Kidney (tissue), 13 donors: ENCODE measurements at regions not wholly inside any gene's neighbourhood (a gene's known extent, or its start where the extent isn't known, plus 50 kb on each side); places are given as distances from the start of the nearest gene placed in this dataset.
"Not testable (repeated sequence)": the region's sequence is repeated elsewhere in the genome, so short reads cannot be mapped to it uniquely, and the experiment has no call there.

Experiments
- DNase-seq, 5 donors: peaks; one replicate each; pipeline ENCODE4 v3.0.0-alpha.2; 2013 to 2020
- FAIRE-seq: peaks from 2 replicates; lab custom pipeline; 2012; peaks lifted over from hg19 to GRCh38; lab: Jason Lieb, UNC
- H3K27ac ChIP-seq, 2 donors: one replicate each; pipeline ENCODE4 v1.7.0; 2013; ENCODE audit warnings: low read depth in 2 of 2, low read length in 2 of 2, inconsistent platforms in 1 of 2
- H3K27me3 ChIP-seq: one replicate; pipeline ENCODE4 v1.7.1; 2013; ENCODE audit warnings: low read length, inconsistent platforms; ENCODE audit not compliant: control insufficient read depth, insufficient read depth
- H3K36me3 ChIP-seq, 3 donors: one replicate each; pipeline versions ENCODE4 v1.7.0 to v1.7.1; 2013; ENCODE audit warnings: low read length in 3 of 3, control low read depth in 1 of 3, inconsistent platforms in 1 of 3; ENCODE audit not compliant: insufficient read depth in 3 of 3, control insufficient read depth in 2 of 3
- H3K4me1 ChIP-seq, 3 donors: one replicate each; pipeline versions ENCODE4 v1.7.0 to v1.7.1; 2013; ENCODE audit warnings: low read length in 3 of 3, inconsistent platforms in 1 of 3, low read depth in 1 of 3; ENCODE audit not compliant: control insufficient read depth in 2 of 3, insufficient read depth in 2 of 3
- H3K4me3 ChIP-seq, 3 donors: one replicate each; pipeline versions ENCODE4 v1.7.0 to v1.8.1; 2013; ENCODE audit warnings: low read length in 3 of 3, control low read depth in 1 of 3, inconsistent platforms in 1 of 3
- H3K9ac ChIP-seq, 3 donors: one replicate each; pipeline versions ENCODE4 v1.7.0 to v1.7.1; 2013; ENCODE audit warnings: low read length in 3 of 3, control low read depth in 1 of 3, inconsistent platforms in 1 of 3
- H3K9me3 ChIP-seq, 3 donors: one replicate each; pipeline versions ENCODE4 v1.7.0 to v1.7.1; 2013; ENCODE audit warnings: low read length in 3 of 3, control low read depth in 1 of 3, inconsistent platforms in 1 of 3; ENCODE audit not compliant: control insufficient read depth in 2 of 3, insufficient read depth in 1 of 3
- CTCF ChIP-seq: IDR thresholded peaks from 3 replicates; pipeline ENCODE4 v1.5.1; 2012; ENCODE audit warnings: mild to moderate bottlenecking, moderate library complexity, borderline replicate concordance; ENCODE audit not compliant: insufficient read depth; ENCODE audit errors: extremely low read depth
- intact Hi-C: fragments of 100-400 bp; cut with DNase I; formaldehyde crosslinking; loops from one replicate; pipeline ENCODE4 v1.11.1; 2022
- donor health status: control.
- donor health status: control.
- donor health status: control.
- donor health status: control.
- donor health status: control.
- donor health status: DM: yes; HTN: yes; CAD: no.
- donor health status: Normal renal cell carcinoma (clear cell type).

DNA sequence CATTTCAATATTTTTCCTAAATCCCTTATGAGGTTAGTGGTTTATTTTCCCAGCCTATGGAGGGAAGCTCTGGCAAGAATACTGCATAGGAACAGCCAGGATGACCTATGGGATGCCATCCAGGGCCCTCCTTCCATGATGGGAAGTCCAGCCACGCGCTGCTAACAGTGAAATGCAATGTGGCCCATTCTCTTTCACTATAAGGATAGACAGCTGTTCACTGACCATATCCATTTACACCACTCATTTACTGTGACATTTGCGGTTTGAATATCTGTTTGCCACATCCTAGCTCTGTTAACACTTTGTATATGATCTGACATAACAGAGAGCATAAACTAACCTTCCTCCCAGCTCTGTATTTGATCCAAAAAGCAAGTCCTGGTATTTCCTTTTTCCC is 471.7 kb downstream of the CBLN4 start:
- Histone ChIP-seq H3K27me3 (no peaks in the 10 kb centered on the region), H3K9me3 (no peaks in the 10 kb centered on the region), H3K4me1 (no peaks in the 10 kb centered on the region), H3K27ac (no peak overlapping the region), H3K36me3 (no peaks in the 10 kb centered on the region), H3K9ac (no peak overlapping the region), H3K4me3 (no peak overlapping the region)
- TF ChIP-seq CTCF, result no peak
- intact Hi-C loops, result no loop called here
- DNase-seq (no peak), FAIRE-seq (no peak)

DNA sequence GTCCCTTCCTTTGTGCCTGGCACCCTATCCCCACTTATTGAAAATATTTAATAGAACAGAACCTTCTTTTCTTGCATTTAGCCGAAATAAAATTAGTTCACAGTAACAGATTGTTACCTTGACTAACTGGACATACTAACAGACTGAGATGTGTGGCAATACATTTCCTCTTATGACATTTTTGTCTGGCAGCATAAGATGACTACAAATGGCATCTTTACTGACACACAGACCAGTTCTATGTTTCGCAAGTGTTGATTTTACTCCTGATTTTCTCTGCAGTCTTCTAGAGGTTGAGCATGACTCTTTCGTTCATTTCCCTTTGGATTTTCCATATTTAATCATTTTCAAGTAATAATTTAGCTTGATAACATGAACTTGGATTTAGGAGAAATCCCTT is 474.6 kb downstream of the CBLN4 start:
- Histone ChIP-seq H3K27ac (no peak overlapping the region), H3K4me3 (no peak overlapping the region), H3K36me3 (no peaks in the 10 kb centered on the region), H3K9ac (no peak overlapping the region), H3K27me3 (no peaks in the 10 kb centered on the region), H3K4me1 (no peaks in the 10 kb centered on the region), H3K9me3 (no peaks in the 10 kb centered on the region)
- FAIRE-seq (no peak), DNase-seq (no peak)
- intact Hi-C loops, result no loop called here
- no peak for TF ChIP-seq CTCF

DNA sequence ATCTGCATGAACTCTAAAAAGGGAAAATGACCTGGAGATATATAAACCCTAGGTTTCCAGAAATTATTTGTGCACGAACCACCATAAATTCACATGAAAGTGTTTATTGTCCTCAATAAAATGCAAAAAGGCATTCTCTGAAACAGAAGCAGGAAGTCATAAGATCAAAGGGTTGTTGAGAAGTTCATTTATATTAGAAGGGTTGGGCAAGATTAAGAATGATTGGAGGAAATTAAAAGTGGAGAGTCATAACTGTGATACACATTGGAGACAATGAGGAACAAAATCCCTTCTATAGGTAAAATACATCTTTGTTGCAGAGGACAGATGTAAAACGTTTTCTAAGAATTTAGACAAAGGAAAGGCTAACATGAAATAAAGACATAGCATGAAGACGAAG is 476.8 kb downstream of the CBLN4 start:
- peak in 1 of 5 donors; percentile 13 for DNase-seq
- no peaks in the 10 kb centered on the region for H3K36me3 ChIP-seq
- FAIRE-seq, result no peak
- intact Hi-C loops, result no loop called here
- H3K27me3 ChIP-seq, result no peaks in the 10 kb centered on the region
- H3K4me1 ChIP-seq, result no peaks in the 10 kb centered on the region
- TF ChIP-seq CTCF, result no peak
- no peaks in the 10 kb centered on the region for H3K9me3 ChIP-seq
- no peak overlapping the region for H3K27ac ChIP-seq
- no peak overlapping the region for H3K9ac ChIP-seq
- H3K4me3 ChIP-seq, result no peak overlapping the region

GRCh38 chr20:55522296-55522815 is 483.0 kb downstream of the CBLN4 start:
- no peak for DNase-seq
- Histone ChIP-seq H3K9me3 (peaks cover 0 to 7% (median 0%) of the 10 kb centered on the region in 3 donors), H3K4me1 (no peaks in the 10 kb centered on the region), H3K9ac (no peak overlapping the region), H3K27me3 (no peaks in the 10 kb centered on the region), H3K27ac (no peak overlapping the region), H3K4me3 (no peak overlapping the region), H3K36me3 (no peaks in the 10 kb centered on the region)
- intact Hi-C loops, result no loop called here
- no peak for FAIRE-seq
- no peak for TF ChIP-seq CTCF

DNA sequence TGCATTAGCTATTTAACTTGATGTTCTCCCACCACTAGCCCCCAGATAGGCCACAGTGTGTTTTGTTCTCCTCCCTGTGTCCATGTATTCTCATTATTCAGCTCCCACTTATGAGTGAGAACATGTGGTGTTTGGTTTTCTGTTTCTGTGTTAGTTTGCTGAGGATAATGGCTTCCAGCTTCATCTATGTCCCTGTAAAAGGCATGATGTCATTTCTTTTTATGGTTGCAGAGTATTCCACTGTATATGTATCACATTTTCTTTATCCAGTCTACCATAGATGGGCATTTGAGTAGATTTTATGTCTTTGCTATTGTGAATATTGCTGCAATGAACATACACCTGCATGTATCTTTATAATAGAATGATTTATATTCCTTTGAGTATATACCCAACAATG is 487.7 kb downstream of the CBLN4 start:
- H3K9me3 ChIP-seq, FAIRE-seq, intact Hi-C loops, DNase-seq, H3K27me3 ChIP-seq, H3K9ac ChIP-seq, H3K4me3 ChIP-seq, H3K27ac ChIP-seq, H3K4me1 ChIP-seq, H3K36me3 ChIP-seq: not testable (repeated sequence)
